ENCODE measurements at regions not wholly inside any gene's neighbourhood (a gene's known extent, or its start where the extent isn't known, plus 50 kb on each side); places are given as distances from the start of the nearest gene placed in this dataset.

GRCh38 chr16:51567911-51568310 lies 416.8 kb upstream of the SALL1 start:
- DNase-seq (ENCODE audit: low spot score), result no peak
- Histone ChIP-seq H3K9ac (ENCODE audit: insufficient read depth, low read depth, low read length) (no peak overlapping the region), H3K9me3 (ENCODE audit: low read length) (no peaks in the 10 kb centered on the region), H3K79me2 (ENCODE audit: insufficient read depth, low read length) (no peaks in the 10 kb centered on the region), H3K36me3 (replicated peaks in 1 of 2; ENCODE audit: control insufficient read depth in 1 of 2, insufficient read depth in 2 of 2, low read length in 2 of 2) (no peaks in the 10 kb centered on the region), H4K20me1 (ENCODE audit: insufficient read depth, low read length) (no peaks in the 10 kb centered on the region), H3K27ac (ENCODE audit: extremely low read length, insufficient read depth, low read length) (no peak overlapping the region), H3K27me3 (ENCODE audit: control insufficient read depth in 1 of 2, insufficient read depth in 2 of 2, low read length in 2 of 2) (no peaks in the 10 kb centered on the region; a peak in 1 of 5 replicates), H3K4me2 (ENCODE audit: low read depth, low read length) (no peak overlapping the region), H3K4me3 (replicated peaks in 1 of 3; ENCODE audit: insufficient read depth in 1 of 3, low read depth in 2 of 3, low read length in 3 of 3) (no peak overlapping the region), H3K4me1 (ENCODE audit: insufficient read depth, low read length) (no peaks in the 10 kb centered on the region), H2AFZ (ENCODE audit: low read length) (no peak overlapping the region)
- ChIA-PET POLR2A (no interaction called here), CTCF (ENCODE audit: low intra/inter-chr PET ratio, low total read pairs) (no interaction called here)
- no peak for FAIRE-seq
- ATAC-seq, result no peak
- in situ Hi-C loops (cut with HindIII; ENCODE audit: extremely low pct_ligation_motif_present, low pct_unique_long_range_greater_than_20kb), result no loop called here
- no TSS peak for BruUV-seq (replicated peaks)
- WGBS (ENCODE audit: low lambda C conversion rate), result 17% methylated on average over 3 of the region's 3 CpGs
- intact Hi-C loops (cut with micrococcal nuclease; ENCODE audit: unreplicated experiment), result no loop called here
- TF ChIP-seq ZNF235 (CRISPR knock-in tag; IDR thresholded peaks at IDR 0.05; ENCODE audit: borderline replicate concordance) (no peak), ZNF639 (CRISPR knock-in tag; conservative IDR thresholded peaks at IDR 0.05) (no peak), CENPBD1 (CRISPR knock-in tag; IDR thresholded peaks at IDR 0.05; ENCODE audit: borderline replicate concordance, low read depth) (no peak), ZNF207 (IDR thresholded peaks at IDR 0.05; ENCODE audit: borderline replicate concordance) (no peak), TBL1XR1 (IDR thresholded peaks at IDR 0.05; ENCODE audit: borderline replicate concordance, low read length, partially characterized antibody) (no peak), LRRFIP1 (CRISPR knock-in tag; conservative IDR thresholded peaks at IDR 0.05) (no peak), CREB3 (CRISPR knock-in tag; IDR thresholded peaks at IDR 0.05) (no peak), MAX (IDR thresholded peaks at IDR 0.05) (no peak), ZBTB4 (CRISPR knock-in tag; IDR thresholded peaks at IDR 0.05; ENCODE audit: borderline replicate concordance) (no peak), ZMYM3 (CRISPR knock-in tag; IDR thresholded peaks at IDR 0.05) (no peak), NFIB (CRISPR knock-in tag; IDR thresholded peaks at IDR 0.05; ENCODE audit: borderline replicate concordance) (no peak), SCMH1 (CRISPR knock-in tag; IDR thresholded peaks at IDR 0.05; ENCODE audit: borderline replicate concordance) (no peak), ATF7-NPFF (CRISPR knock-in tag; IDR thresholded peaks at IDR 0.05; ENCODE audit: low read depth) (no peak), NPAS2 (CRISPR knock-in tag; IDR thresholded peaks at IDR 0.05; ENCODE audit: borderline replicate concordance) (no peak), MBNL3 (CRISPR knock-in tag; conservative IDR thresholded peaks at IDR 0.05) (no peak)
